ENCODE measurements at regions not wholly inside any gene's neighbourhood (a gene's known extent, or its start where the extent isn't known, plus 50 kb on each side); places are given as distances from the start of the nearest gene placed in this dataset.

DNA sequence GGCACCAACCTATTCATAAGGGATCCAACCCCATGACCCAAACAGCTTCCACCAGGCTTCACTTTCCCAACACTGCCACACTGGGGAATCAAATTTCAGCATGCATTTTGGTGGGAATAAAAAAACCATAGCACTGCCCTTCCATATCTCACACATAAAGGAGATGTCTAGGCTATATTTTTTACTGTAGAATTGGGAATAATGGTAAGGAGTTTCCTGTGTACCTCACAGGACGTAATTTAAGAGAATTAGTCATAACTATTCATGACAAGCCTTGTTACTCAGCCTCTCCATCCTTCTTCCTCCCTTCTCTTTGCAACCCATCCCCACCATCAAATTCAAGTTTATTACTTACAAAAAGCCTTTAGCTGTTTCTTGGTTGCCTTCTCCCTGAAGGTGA is 352.1 kb downstream of the MLLT3 start:
- H3K27me3 Mint-ChIP-seq (ENCODE audit: low read depth), result no peaks in the 10 kb centered on the region
- peaks cover 6% of the 10 kb centered on the region for H3K9me3 Mint-ChIP-seq
- no peaks in the 10 kb centered on the region for H3K36me3 Mint-ChIP-seq (ENCODE audit: low read depth)
- peaks cover 6% of the 10 kb centered on the region for H3K4me1 Mint-ChIP-seq
- TF ChIP-seq, protein P1, sequence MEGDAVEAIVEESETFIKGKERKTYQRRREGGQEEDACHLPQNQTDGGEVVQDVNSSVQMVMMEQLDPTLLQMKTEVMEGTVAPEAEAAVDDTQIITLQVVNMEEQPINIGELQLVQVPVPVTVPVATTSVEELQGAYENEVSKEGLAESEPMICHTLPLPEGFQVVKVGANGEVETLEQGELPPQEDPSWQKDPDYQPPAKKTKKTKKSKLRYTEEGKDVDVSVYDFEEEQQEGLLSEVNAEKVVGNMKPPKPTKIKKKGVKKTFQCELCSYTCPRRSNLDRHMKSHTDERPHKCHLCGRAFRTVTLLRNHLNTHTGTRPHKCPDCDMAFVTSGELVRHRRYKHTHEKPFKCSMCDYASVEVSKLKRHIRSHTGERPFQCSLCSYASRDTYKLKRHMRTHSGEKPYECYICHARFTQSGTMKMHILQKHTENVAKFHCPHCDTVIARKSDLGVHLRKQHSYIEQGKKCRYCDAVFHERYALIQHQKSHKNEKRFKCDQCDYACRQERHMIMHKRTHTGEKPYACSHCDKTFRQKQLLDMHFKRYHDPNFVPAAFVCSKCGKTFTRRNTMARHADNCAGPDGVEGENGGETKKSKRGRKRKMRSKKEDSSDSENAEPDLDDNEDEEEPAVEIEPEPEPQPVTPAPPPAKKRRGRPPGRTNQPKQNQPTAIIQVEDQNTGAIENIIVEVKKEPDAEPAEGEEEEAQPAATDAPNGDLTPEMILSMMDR (conservative IDR thresholded peaks at IDR 0.05), result no peak
- H3K27ac Mint-ChIP-seq (ENCODE audit: unreplicated experiment), result no peak overlapping the region
- no peak for DNase-seq (ENCODE audit: low read depth, low spot score)
- H3K4me3 Mint-ChIP-seq, result no peak overlapping the region

DNA sequence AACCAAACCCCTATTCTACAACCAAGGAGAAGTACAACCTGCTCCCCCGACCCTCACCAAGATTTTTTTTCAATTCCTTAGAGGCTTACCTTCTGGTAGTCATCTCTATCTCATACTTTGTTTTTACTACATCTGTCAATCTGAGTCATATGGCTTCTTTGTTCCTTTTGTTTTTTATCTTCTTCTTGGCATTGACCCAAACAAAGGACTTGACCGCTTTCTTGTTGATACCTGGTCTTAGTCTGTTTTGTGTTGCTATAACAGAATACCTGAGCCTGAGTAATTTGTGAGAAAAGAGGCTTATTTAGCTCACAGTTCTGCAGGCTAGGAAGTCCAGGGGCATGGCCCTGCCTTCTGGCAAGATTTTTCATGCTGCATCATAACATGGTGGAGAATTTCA is 352.7 kb downstream of the MLLT3 start:
- peaks cover 6% of the 10 kb centered on the region for H3K4me1 Mint-ChIP-seq
- peaks cover 4% of the 10 kb centered on the region for H3K9me3 Mint-ChIP-seq
- no peaks in the 10 kb centered on the region for H3K27me3 Mint-ChIP-seq (ENCODE audit: low read depth)
- H3K36me3 Mint-ChIP-seq (ENCODE audit: low read depth), result no peaks in the 10 kb centered on the region
- H3K27ac Mint-ChIP-seq (ENCODE audit: unreplicated experiment), result no peak overlapping the region
- DNase-seq (ENCODE audit: low read depth, low spot score), result no peak
- H3K4me3 Mint-ChIP-seq, result no peak overlapping the region
- TF ChIP-seq, protein P1 (conservative IDR thresholded peaks at IDR 0.05), result no peak

DNA sequence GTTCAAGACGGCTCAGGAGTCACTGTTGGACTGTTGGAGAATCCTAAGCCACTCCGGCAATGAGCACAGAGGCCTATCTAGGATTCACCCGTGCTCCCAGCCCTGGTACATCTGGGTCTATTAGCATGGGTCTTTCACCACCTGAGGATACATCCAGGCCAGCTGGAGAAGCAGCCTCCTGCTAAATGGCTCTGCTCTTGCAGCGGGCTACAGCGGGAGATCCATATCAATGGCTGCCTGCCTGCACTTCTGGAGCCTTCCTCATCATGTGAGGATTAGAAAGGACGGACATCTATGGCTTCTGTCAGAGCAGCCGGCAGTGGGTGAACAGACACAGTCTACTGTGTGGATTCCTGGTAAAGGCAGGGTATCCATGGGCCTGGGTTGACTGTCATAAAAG is 357.4 kb downstream of the MLLT3 start:
- Mint-ChIP-seq H3K27me3 (ENCODE audit: low read depth) (no peaks in the 10 kb centered on the region), H3K27ac (ENCODE audit: unreplicated experiment) (peak overlapping the region; percentile 29), H3K9me3 (no peaks in the 10 kb centered on the region), H3K4me1 (no peaks in the 10 kb centered on the region), H3K36me3 (ENCODE audit: low read depth) (no peaks in the 10 kb centered on the region), H3K4me3 (no peak overlapping the region)
- DNase-seq (ENCODE audit: low read depth, low spot score), result no peak
- TF ChIP-seq, protein P1 (conservative IDR thresholded peaks at IDR 0.05), result no peak

DNA sequence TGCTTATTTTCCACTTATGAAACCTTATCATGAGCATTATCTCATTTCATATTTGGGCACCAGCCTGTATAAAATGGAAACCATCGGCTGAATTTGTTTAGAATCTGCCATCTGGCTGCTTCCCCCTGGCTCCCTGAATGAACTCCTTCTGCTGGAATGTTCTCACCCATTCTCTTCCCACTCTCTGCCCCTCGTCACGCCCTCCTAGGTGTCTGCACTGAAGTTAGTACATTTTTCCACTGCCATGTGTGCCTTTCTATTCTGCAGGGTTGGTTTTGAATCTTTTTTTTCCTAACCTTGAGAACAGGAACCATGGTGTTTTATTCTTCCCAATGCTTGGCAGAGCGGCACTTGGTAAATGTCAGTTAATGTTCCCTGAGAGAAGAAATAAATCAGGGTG is 359.7 kb downstream of the MLLT3 start:
- TF ChIP-seq, protein P1 (conservative IDR thresholded peaks at IDR 0.05), result no peak
- Mint-ChIP-seq H3K36me3 (ENCODE audit: low read depth) (no peaks in the 10 kb centered on the region), H3K9me3 (no peaks in the 10 kb centered on the region)

DNA sequence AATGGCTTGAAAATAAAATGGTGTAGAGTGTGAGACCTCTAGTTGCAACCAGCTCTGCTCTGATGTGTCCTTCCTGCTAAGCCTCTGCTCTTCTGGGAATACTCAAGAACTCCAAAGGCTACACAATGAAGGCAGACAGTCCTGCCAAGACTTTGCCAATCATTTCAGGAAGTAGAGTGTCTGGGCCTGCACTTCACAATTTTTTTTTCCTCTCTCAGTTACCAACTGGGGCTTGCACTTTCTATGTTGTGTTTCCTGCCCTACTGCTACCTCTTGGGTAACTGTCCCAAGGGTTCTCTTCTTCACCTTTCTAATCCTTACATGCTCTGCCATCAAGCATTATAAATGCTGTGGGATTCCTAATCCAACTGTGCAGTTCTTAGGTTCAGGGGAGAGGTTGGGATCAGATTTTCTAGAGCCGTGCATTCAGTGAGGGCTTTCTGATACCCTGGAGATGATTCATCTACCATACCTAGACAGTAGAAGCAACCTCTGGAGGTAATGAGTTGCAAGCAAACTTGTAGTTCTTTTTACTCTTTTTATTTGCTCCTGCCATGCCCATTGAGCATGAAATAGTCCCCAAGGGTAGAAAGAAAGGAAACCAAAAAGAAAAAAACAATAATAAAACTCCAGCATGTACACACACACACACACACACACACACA is 365.9 kb downstream of the MLLT3 start:
- Mint-ChIP-seq H3K27ac (ENCODE audit: unreplicated experiment) (no peak overlapping the region), H3K9me3 (no peaks in the 10 kb centered on the region), H3K36me3 (ENCODE audit: low read depth) (no peaks in the 10 kb centered on the region)

More for the DNA sequence above, 359.7 kb downstream of the MLLT3 start:
- no peaks in the 10 kb centered on the region for H3K4me1 Mint-ChIP-seq
- no peak for DNase-seq (ENCODE audit: low read depth, low spot score)
- H3K27ac Mint-ChIP-seq (ENCODE audit: unreplicated experiment), result no peak overlapping the region
- H3K27me3 Mint-ChIP-seq (ENCODE audit: low read depth), result no peaks in the 10 kb centered on the region
- no peak overlapping the region for H3K4me3 Mint-ChIP-seq

More for the DNA sequence above, 365.9 kb downstream of the MLLT3 start:
- Mint-ChIP-seq H3K4me3 (no peak overlapping the region), H3K27me3 (ENCODE audit: low read depth) (no peaks in the 10 kb centered on the region), H3K4me1 (no peaks in the 10 kb centered on the region)
- TF ChIP-seq, protein P1 (conservative IDR thresholded peaks at IDR 0.05), result no peak
- no peak for DNase-seq (ENCODE audit: low read depth, low spot score)
